Activated B cell treated with CpG ODN at 0.5 μM for 24 hours (primary cell): ENCODE measurements at regions not wholly inside any gene's neighbourhood (a gene's known extent, or its start where the extent isn't known, plus 50 kb on each side); places are given as distances from the start of the nearest gene placed in this dataset.
"Not testable (repeated sequence)": the region's sequence is repeated elsewhere in the genome, so short reads cannot be mapped to it uniquely, and the experiment has no call there.

ENCODE experiments used
- ATAC-seq: fragments of 200-7000 bp; cut with Tn5 transposase; one replicate; pipeline ENCODE4 v1.10.0; 2021; ENCODE audit warnings: low read depth, mild to moderate bottlenecking, moderate library complexity
- CTCF ChIA-PET: fragments of 350-600 bp; sonication (Branson Sonifier 250); formaldehyde crosslinking; loops from one replicate; lab custom pipeline; 2021; ENCODE audit warnings: antibody characterized with exemption; lab: Charles Lee
- POLR2A ChIA-PET: fragments of 350-600 bp; sonication (Branson Sonifier 250); formaldehyde crosslinking; loops from one replicate; lab custom pipeline; 2021; ENCODE audit warnings: antibody characterized with exemption; lab: Charles Lee
- DNase-seq: peaks from one replicate; pipeline ENCODE4 v3.0.0; 2022
- H3K27ac Mint-ChIP-seq: one replicate; pipeline ENCODE4 v1.8.0; 2020; ENCODE audit warnings: mixed read lengths
- H3K27me3 Mint-ChIP-seq: one replicate; pipeline ENCODE4 v1.8.0; 2021; ENCODE audit warnings: mixed read lengths
- H3K36me3 Mint-ChIP-seq: one replicate; pipeline ENCODE4 v1.8.0; 2021; ENCODE audit warnings: low read depth, mixed read lengths
- H3K4me1 Mint-ChIP-seq: one replicate; pipeline ENCODE4 v1.8.0; 2021; ENCODE audit warnings: mixed read lengths
- H3K4me3 Mint-ChIP-seq: one replicate; pipeline ENCODE4 v1.8.0; 2020; ENCODE audit warnings: mild to moderate bottlenecking, mixed read lengths
- H3K9me3 Mint-ChIP-seq: one replicate; pipeline ENCODE4 v1.8.0; 2020; ENCODE audit warnings: mixed read lengths
- intact Hi-C: fragments of 100-400 bp; cut with micrococcal nuclease; formaldehyde crosslinking; loops from one replicate; pipeline ENCODE4 v1.15.1; 2024
- TF ChIP-seq, protein P1 (sequence below): fragments of 200-600 bp; IDR thresholded peaks from one replicate; pipeline ENCODE4 v1.8.0; 2022; ENCODE audit warnings: antibody characterized with exemption, mild to moderate bottlenecking

DNA sequence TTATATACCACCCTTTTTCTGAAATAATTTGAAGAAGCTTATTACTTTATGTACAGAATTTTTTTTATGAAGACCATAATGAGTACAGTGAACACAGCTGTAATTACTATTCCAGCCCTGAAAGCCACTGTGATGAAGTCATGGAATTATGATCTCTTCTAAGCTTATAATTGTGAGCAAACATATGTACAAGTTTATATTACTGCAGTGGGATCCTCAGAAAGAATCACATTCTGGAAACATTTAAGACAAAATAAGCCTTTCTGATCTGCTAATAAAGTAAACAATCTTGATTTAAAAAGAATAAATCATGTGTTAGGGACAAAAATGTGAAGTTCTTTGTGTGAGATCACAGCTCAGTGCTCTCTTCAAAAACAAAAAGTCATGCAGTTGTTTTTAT lies 560.4 kb downstream of the CD109 start:
- Mint-ChIP-seq H3K27me3 (no peaks in the 10 kb centered on the region), H3K27ac (no peak overlapping the region), H3K4me3 (no peak overlapping the region), H3K4me1 (no peaks in the 10 kb centered on the region), H3K36me3 (no peaks in the 10 kb centered on the region), H3K9me3 (no peaks in the 10 kb centered on the region)
- ChIA-PET CTCF (no interaction called here), POLR2A (no interaction called here)
- ATAC-seq (no peak), DNase-seq (no peak)
- intact Hi-C loops, result no loop called here
- TF ChIP-seq, protein P1, sequence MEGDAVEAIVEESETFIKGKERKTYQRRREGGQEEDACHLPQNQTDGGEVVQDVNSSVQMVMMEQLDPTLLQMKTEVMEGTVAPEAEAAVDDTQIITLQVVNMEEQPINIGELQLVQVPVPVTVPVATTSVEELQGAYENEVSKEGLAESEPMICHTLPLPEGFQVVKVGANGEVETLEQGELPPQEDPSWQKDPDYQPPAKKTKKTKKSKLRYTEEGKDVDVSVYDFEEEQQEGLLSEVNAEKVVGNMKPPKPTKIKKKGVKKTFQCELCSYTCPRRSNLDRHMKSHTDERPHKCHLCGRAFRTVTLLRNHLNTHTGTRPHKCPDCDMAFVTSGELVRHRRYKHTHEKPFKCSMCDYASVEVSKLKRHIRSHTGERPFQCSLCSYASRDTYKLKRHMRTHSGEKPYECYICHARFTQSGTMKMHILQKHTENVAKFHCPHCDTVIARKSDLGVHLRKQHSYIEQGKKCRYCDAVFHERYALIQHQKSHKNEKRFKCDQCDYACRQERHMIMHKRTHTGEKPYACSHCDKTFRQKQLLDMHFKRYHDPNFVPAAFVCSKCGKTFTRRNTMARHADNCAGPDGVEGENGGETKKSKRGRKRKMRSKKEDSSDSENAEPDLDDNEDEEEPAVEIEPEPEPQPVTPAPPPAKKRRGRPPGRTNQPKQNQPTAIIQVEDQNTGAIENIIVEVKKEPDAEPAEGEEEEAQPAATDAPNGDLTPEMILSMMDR, result no peak

DNA sequence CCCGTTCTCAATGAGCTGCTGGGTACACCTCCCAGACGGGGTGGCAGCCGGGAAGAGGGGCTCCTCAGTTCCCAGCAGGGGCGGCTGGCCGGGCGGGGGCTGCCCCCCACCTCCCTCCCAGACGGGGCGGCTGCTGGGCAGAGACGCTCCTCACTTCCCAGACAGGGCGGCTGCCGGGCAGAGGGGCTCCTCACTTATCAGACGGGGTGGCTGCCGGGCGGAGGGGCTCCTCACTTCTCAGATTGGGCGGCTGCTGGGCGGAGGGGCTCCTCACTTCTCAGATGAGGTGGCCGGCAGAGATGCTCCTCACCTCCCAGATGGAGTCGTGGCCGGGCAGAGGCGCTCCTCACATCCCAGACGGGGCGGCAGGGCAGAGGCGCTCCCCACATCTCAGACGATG lies 559.0 kb downstream of the CD109 start:
- H3K27me3 Mint-ChIP-seq, H3K4me3 Mint-ChIP-seq, H3K36me3 Mint-ChIP-seq, H3K9me3 Mint-ChIP-seq, intact Hi-C loops, POLR2A ChIA-PET, DNase-seq, CTCF ChIA-PET, H3K27ac Mint-ChIP-seq, ATAC-seq, H3K4me1 Mint-ChIP-seq: not testable (repeated sequence)

DNA sequence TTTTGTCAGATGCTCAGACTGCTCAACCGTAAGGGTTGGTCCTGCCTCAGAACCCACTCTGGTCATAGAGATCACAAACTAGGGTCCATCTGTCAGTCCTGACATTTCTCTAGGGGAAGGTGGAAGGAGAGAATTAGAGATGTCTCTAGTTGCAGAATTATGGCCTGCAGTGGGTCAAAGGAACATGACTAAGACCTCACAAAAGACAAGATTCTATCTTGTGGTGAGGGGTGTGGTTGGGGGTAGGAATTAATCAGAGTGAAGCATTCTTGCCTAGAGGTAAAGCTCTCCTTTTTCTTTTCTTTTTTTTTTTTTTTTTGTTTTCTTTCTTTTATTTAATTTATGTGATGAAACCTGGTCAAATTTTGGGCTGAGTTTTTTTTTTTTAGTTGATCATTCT lies 558.1 kb downstream of the CD109 start:
- DNase-seq, H3K9me3 Mint-ChIP-seq, intact Hi-C loops, POLR2A ChIA-PET, H3K4me1 Mint-ChIP-seq, H3K4me3 Mint-ChIP-seq, ATAC-seq, H3K27me3 Mint-ChIP-seq, CTCF ChIA-PET, H3K36me3 Mint-ChIP-seq, H3K27ac Mint-ChIP-seq: not testable (repeated sequence)

DNA sequence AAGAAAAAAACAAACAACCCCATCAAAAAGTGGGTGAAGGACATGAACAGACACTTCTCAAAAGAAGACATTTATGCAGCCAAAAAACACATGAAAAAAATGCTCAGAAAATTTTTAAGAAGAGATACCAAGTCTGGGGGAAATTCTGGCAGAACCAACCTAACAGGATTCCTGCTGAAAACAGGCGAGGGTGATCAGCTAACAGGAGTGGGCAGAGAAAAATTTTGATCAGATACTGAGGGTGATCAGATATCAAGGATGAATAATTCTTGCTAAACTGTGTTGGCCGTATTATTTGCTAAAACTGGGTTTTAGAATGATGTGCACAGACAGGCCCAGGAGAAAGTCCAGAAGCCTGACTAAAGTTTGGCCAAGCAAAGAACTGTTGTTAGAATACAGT lies 557.3 kb downstream of the CD109 start:
- TF ChIP-seq, protein P1, result no peak
- H3K4me3 Mint-ChIP-seq, result no peak overlapping the region
- H3K9me3 Mint-ChIP-seq, result no peaks in the 10 kb centered on the region
- H3K36me3 Mint-ChIP-seq, result no peaks in the 10 kb centered on the region
- ATAC-seq, result no peak
- H3K4me1 Mint-ChIP-seq, result no peaks in the 10 kb centered on the region
- POLR2A ChIA-PET, result no interaction called here
- CTCF ChIA-PET, result no interaction called here
- no peaks in the 10 kb centered on the region for H3K27me3 Mint-ChIP-seq
- DNase-seq, result no peak
- H3K27ac Mint-ChIP-seq, result no peak overlapping the region
- intact Hi-C loops, result no loop called here

DNA sequence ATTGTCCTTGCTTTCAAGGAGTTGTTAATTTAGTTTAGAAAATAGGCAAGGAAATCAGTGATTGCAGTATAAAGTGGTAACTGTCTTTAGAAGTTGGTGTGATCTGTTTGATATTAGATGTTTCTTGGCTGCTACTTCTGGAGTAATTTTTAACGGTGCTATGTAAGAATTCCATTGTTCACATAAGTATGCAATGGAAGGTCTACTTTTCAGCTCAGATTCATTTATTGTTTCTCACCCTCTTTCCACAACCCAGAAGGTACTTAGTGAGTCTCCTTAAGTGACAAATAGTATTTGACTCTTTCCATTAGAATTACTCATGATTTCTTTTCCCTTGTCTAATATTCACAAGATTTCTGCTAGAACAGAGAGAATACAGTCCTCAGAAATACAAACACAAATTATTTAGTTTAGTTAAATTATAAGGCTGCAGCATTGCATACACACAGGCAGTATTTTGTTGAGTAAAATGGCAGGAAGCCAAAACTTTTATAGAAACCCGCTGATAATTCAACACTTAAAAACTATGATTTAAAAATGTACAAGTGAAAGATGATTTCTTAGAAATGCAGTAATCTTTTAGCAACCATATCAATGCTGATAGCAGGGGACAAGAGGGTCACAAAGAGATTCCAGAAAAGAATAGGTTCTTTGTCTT lies 554.3 kb downstream of the CD109 start:
- no peaks in the 10 kb centered on the region for H3K27me3 Mint-ChIP-seq
- no peak for ATAC-seq

DNA sequence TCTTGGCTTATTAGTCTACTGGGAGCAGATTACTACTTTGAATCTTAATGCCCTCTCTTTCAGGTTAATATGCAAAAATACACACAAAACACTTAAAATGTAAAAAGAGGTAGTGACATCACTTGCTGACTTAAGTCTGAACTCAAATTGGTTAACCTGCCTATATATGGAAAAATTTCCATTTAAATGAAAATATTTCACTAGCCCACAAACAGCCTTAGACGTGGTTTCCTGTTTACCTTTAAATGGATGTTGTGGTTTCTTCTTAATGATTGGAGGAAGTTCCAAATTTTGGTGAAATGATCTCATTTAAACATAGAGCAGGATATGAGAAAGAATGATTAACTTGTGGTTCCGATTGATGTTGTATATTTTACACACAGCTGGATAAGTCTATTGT lies 553.7 kb downstream of the CD109 start:
- Mint-ChIP-seq H3K9me3 (no peaks in the 10 kb centered on the region), H3K4me1 (no peaks in the 10 kb centered on the region), H3K36me3 (no peaks in the 10 kb centered on the region), H3K27me3 (no peaks in the 10 kb centered on the region), H3K27ac (no peak overlapping the region), H3K4me3 (no peak overlapping the region)
- TF ChIP-seq, protein P1, result no peak
- DNase-seq (no peak), ATAC-seq (no peak)
- CTCF ChIA-PET, result no interaction called here
- intact Hi-C loops, result no loop called here
- POLR2A ChIA-PET, result no interaction called here

More for the DNA sequence above, 554.3 kb downstream of the CD109 start:
- Mint-ChIP-seq H3K4me3 (no peak overlapping the region), H3K27ac (no peak overlapping the region), H3K36me3 (no peaks in the 10 kb centered on the region), H3K9me3 (no peaks in the 10 kb centered on the region), H3K4me1 (no peaks in the 10 kb centered on the region)
- ChIA-PET CTCF (no interaction called here), POLR2A (no interaction called here)
- intact Hi-C loops, result no loop called here
- TF ChIP-seq, protein P1, result no peak
- DNase-seq, result no peak
